ENCODE measurements at regions not wholly inside any gene's neighbourhood (a gene's known extent, or its start where the extent isn't known, plus 50 kb on each side); places are given as distances from the start of the nearest gene placed in this dataset.

GRCh38 chr5:74394528-74394915 is 246.0 kb downstream of the ENC1 start:
- no peaks in the 10 kb centered on the region for H3K9me3 ChIP-seq (ENCODE audit: control insufficient read depth in 1 of 2, low read length in 2 of 2)
- Mint-ChIP-seq H3K27me3 (peaks cover 0 to 2% of the 10 kb centered on the region in 2 donors), H3K4me3 (no peak overlapping the region), H3K9me3 (no peaks in the 10 kb centered on the region), H3K4me1 (no peaks in the 10 kb centered on the region), H3K27ac (no peak overlapping the region), H3K36me3 (no peaks in the 10 kb centered on the region)
- no peak for DNase-seq
- ChIA-PET CTCF (ENCODE audit: partially characterized antibody) (no interaction called here), POLR2A (ENCODE audit: partially characterized antibody) (no interaction called here)
- H3K4me3 ChIP-seq (ENCODE audit: low read length in 2 of 2): no peak overlapping the region
- intact Hi-C loops (cut with micrococcal nuclease): loop anchor here (2.0 kb wide), 1 partner anchor 248 kb away; no protein-coding TSS in a partner anchor
- H3K27me3 ChIP-seq (ENCODE audit: insufficient read depth, low read length): no peaks in the 10 kb centered on the region
- no peaks in the 10 kb centered on the region for H3K4me1 ChIP-seq (ENCODE audit: insufficient read depth, low read length)
- H3K36me3 ChIP-seq (ENCODE audit: insufficient read depth, low read length): no peaks in the 10 kb centered on the region
- no peak overlapping the region for H3K27ac ChIP-seq (ENCODE audit: low read depth, low read length)

- Mint-ChIP-seq H3K27me3 (peaks cover 0 to 2% of the 10 kb centered on the region in 2 donors), H3K27ac (no peak overlapping the region), H3K4me1 (no peaks in the 10 kb centered on the region), H3K4me3 (no peak overlapping the region), H3K36me3 (no peaks in the 10 kb centered on the region), H3K9me3 (no peaks in the 10 kb centered on the region)
- Histone ChIP-seq H3K27me3 (ENCODE audit: insufficient read depth, low read length) (no peaks in the 10 kb centered on the region), H3K36me3 (ENCODE audit: insufficient read depth, low read length) (no peaks in the 10 kb centered on the region), H3K4me3 (ENCODE audit: low read length in 2 of 2) (no peak overlapping the region), H3K27ac (ENCODE audit: low read depth, low read length) (no peak overlapping the region), H3K4me1 (ENCODE audit: insufficient read depth, low read length) (no peaks in the 10 kb centered on the region), H3K9me3 (ENCODE audit: control insufficient read depth in 1 of 2, low read length in 2 of 2) (no peaks in the 10 kb centered on the region)
- intact Hi-C loops (cut with micrococcal nuclease): loop anchor here (2.0 kb wide), 1 partner anchor 249 kb away; no protein-coding TSS in a partner anchor
- ChIA-PET POLR2A (ENCODE audit: partially characterized antibody) (no interaction called here), CTCF (ENCODE audit: partially characterized antibody) (no interaction called here)
- no peak for DNase-seq
These were observed 246.6 kb downstream of the ENC1 start for GRCh38 chr5:74393943-74394342.

GRCh38 chr5:74392711-74393351 is 247.7 kb downstream of the ENC1 start:
- Mint-ChIP-seq H3K36me3 (no peaks in the 10 kb centered on the region), H3K27me3 (peaks cover 0 to 2% of the 10 kb centered on the region in 2 donors), H3K4me1 (no peaks in the 10 kb centered on the region), H3K4me3 (no peak overlapping the region), H3K27ac (no peak overlapping the region), H3K9me3 (no peaks in the 10 kb centered on the region)
- H3K9me3 ChIP-seq (ENCODE audit: control insufficient read depth in 1 of 2, low read length in 2 of 2): no peaks in the 10 kb centered on the region
- no peak overlapping the region for H3K4me3 ChIP-seq (ENCODE audit: low read length in 2 of 2)
- intact Hi-C loops (cut with micrococcal nuclease): no loop called here
- ChIA-PET POLR2A (ENCODE audit: partially characterized antibody) (interaction anchor here (0.6 kb wide), 1 partner anchor 63 kb away, joined by 6 read pairs; no protein-coding TSS in a partner anchor), CTCF (ENCODE audit: partially characterized antibody) (interaction anchor here (1.5 kb wide), 1 partner anchor 249 kb away, joined by 4 read pairs; no protein-coding TSS in a partner anchor)
- no peak for DNase-seq
- no peak overlapping the region for H3K27ac ChIP-seq (ENCODE audit: low read depth, low read length)
- no peaks in the 10 kb centered on the region for H3K27me3 ChIP-seq (ENCODE audit: insufficient read depth, low read length)
- no peaks in the 10 kb centered on the region for H3K36me3 ChIP-seq (ENCODE audit: insufficient read depth, low read length)
- H3K4me1 ChIP-seq (ENCODE audit: insufficient read depth, low read length): no peaks in the 10 kb centered on the region

- Histone ChIP-seq H3K4me1 (ENCODE audit: insufficient read depth, low read length) (no peaks in the 10 kb centered on the region), H3K4me3 (ENCODE audit: low read length in 2 of 2) (no peak overlapping the region), H3K36me3 (ENCODE audit: insufficient read depth, low read length) (no peaks in the 10 kb centered on the region), H3K27me3 (ENCODE audit: insufficient read depth, low read length) (no peaks in the 10 kb centered on the region), H3K27ac (ENCODE audit: low read depth, low read length) (no peak overlapping the region), H3K9me3 (ENCODE audit: control insufficient read depth in 1 of 2, low read length in 2 of 2) (no peaks in the 10 kb centered on the region)
- H3K27me3 Mint-ChIP-seq: peaks cover 0 to 4% of the 10 kb centered on the region in 2 donors
- no peak overlapping the region for H3K4me3 Mint-ChIP-seq
- no peaks in the 10 kb centered on the region for H3K36me3 Mint-ChIP-seq
- intact Hi-C loops (cut with micrococcal nuclease): no loop called here
- H3K9me3 Mint-ChIP-seq: no peaks in the 10 kb centered on the region
- no peak for DNase-seq
- ChIA-PET CTCF (ENCODE audit: partially characterized antibody) (interaction anchor here (0.6 to 1.5 kb wide), 3 partner anchors 112 to 250 kb away, joined by 3 to 4 read pairs (median 3); no protein-coding TSS in a partner anchor), POLR2A (ENCODE audit: partially characterized antibody) (interaction anchor here (0.6 kb wide), 1 partner anchor 82 kb away, joined by 3 read pairs; no protein-coding TSS in a partner anchor)
- H3K27ac Mint-ChIP-seq: no peak overlapping the region
- no peaks in the 10 kb centered on the region for H3K4me1 Mint-ChIP-seq
These were observed 249.1 kb downstream of the ENC1 start for GRCh38 chr5:74391410-74391809.

- Histone ChIP-seq H3K36me3 (ENCODE audit: insufficient read depth, low read length) (no peaks in the 10 kb centered on the region), H3K27ac (ENCODE audit: low read depth, low read length) (no peak overlapping the region), H3K27me3 (ENCODE audit: insufficient read depth, low read length) (no peaks in the 10 kb centered on the region), H3K9me3 (ENCODE audit: control insufficient read depth in 1 of 2, low read length in 2 of 2) (no peaks in the 10 kb centered on the region), H3K4me3 (ENCODE audit: low read length in 2 of 2) (no peak overlapping the region), H3K4me1 (ENCODE audit: insufficient read depth, low read length) (no peaks in the 10 kb centered on the region)
- Mint-ChIP-seq H3K9me3 (no peaks in the 10 kb centered on the region), H3K27ac (no peak overlapping the region), H3K36me3 (no peaks in the 10 kb centered on the region), H3K4me1 (no peaks in the 10 kb centered on the region), H3K4me3 (no peak overlapping the region), H3K27me3 (peaks cover 0 to 4% of the 10 kb centered on the region in 2 donors)
- ChIA-PET CTCF (ENCODE audit: partially characterized antibody) (no interaction called here), POLR2A (ENCODE audit: partially characterized antibody) (interaction anchor here (0.6 kb wide), 1 partner anchor 83 kb away, joined by 3 read pairs; no protein-coding TSS in a partner anchor)
- DNase-seq: no peak
- intact Hi-C loops (cut with micrococcal nuclease): no loop called here
These were observed 249.7 kb downstream of the ENC1 start for GRCh38 chr5:74390822-74391221.

GRCh38 chr5:74390306-74390637 is 250.3 kb downstream of the ENC1 start:
- Mint-ChIP-seq H3K27ac (no peak overlapping the region), H3K27me3 (peaks cover 0 to 6% of the 10 kb centered on the region in 2 donors), H3K4me3 (no peak overlapping the region), H3K4me1 (no peaks in the 10 kb centered on the region), H3K9me3 (no peaks in the 10 kb centered on the region), H3K36me3 (no peaks in the 10 kb centered on the region)
- Histone ChIP-seq H3K9me3 (ENCODE audit: control insufficient read depth in 1 of 2, low read length in 2 of 2) (no peaks in the 10 kb centered on the region), H3K36me3 (ENCODE audit: insufficient read depth, low read length) (no peaks in the 10 kb centered on the region), H3K27me3 (ENCODE audit: insufficient read depth, low read length) (no peaks in the 10 kb centered on the region), H3K4me1 (ENCODE audit: insufficient read depth, low read length) (no peaks in the 10 kb centered on the region), H3K4me3 (ENCODE audit: low read length in 2 of 2) (no peak overlapping the region), H3K27ac (ENCODE audit: low read depth, low read length) (no peak overlapping the region)
- DNase-seq: no peak
- POLR2A ChIA-PET (ENCODE audit: partially characterized antibody): no interaction called here
- CTCF ChIA-PET (ENCODE audit: partially characterized antibody): no interaction called here
- intact Hi-C loops (cut with micrococcal nuclease): no loop called here

- no peaks in the 10 kb centered on the region for H3K27me3 ChIP-seq (ENCODE audit: insufficient read depth, low read length)
- ChIA-PET CTCF (ENCODE audit: partially characterized antibody) (no interaction called here), POLR2A (ENCODE audit: partially characterized antibody) (no interaction called here)
- no peak overlapping the region for H3K27ac ChIP-seq (ENCODE audit: low read depth, low read length)
- no peaks in the 10 kb centered on the region for H3K9me3 ChIP-seq (ENCODE audit: control insufficient read depth in 1 of 2, low read length in 2 of 2)
- no peaks in the 10 kb centered on the region for H3K4me1 Mint-ChIP-seq
- no peak overlapping the region for H3K4me3 Mint-ChIP-seq
- peaks cover 0 to 6% of the 10 kb centered on the region in 2 donors for H3K27me3 Mint-ChIP-seq
- H3K4me1 ChIP-seq (ENCODE audit: insufficient read depth, low read length): no peaks in the 10 kb centered on the region
- H3K4me3 ChIP-seq (ENCODE audit: low read length in 2 of 2): no peak overlapping the region
- intact Hi-C loops (cut with micrococcal nuclease): no loop called here
- H3K36me3 ChIP-seq (ENCODE audit: insufficient read depth, low read length): no peaks in the 10 kb centered on the region
- no peaks in the 10 kb centered on the region for H3K36me3 Mint-ChIP-seq
- DNase-seq: no peak
- H3K27ac Mint-ChIP-seq: no peak overlapping the region
- no peaks in the 10 kb centered on the region for H3K9me3 Mint-ChIP-seq
These were observed 250.8 kb downstream of the ENC1 start for GRCh38 chr5:74389531-74390305.

Data from CD4-positive, alpha-beta memory T cell (primary cell).